ENCODE measurements at regions not wholly inside any gene's neighbourhood (a gene's known extent, or its start where the extent isn't known, plus 50 kb on each side); places are given as distances from the start of the nearest gene placed in this dataset.

GRCh38 chr22:49350441-49351121 is 477.1 kb downstream of the BRD1 start:
- 75% methylated on average over 14 of the region's 18 CpGs for WGBS (ENCODE audit: insufficient coverage)
- H3K9ac ChIP-seq (ENCODE audit: low read length) = no peak overlapping the region
- no peak for ATAC-seq (ENCODE audit: low read depth)

More at GRCh38 chr22:49350441-49351121, 477.1 kb downstream of the BRD1 start:
- H3K4me1 ChIP-seq (ENCODE audit: control insufficient read depth in 2 of 2, insufficient read depth in 2 of 2, low read length in 2 of 2) = no peaks in the 10 kb centered on the region
- peaks cover 0 to 6% (median 0%) of the 10 kb centered on the region in 3 donors for H3K9me3 ChIP-seq (ENCODE audit: control extremely low read depth in 1 of 3, control insufficient read depth in 2 of 3, insufficient read depth in 1 of 3, low read length in 2 of 3)
- peaks cover 0 to 6% (median 0%) of the 10 kb centered on the region in 4 experiments for H3K27me3 ChIP-seq (replicated peaks in 1 of 4; ENCODE audit: control extremely low read depth in 1 of 4, control insufficient read depth in 3 of 4, insufficient read depth in 4 of 4, low read length in 3 of 4)
- H3K27ac ChIP-seq (ENCODE audit: low read length in 2 of 2) = no peak overlapping the region
- ChIA-PET POLR2A (no interaction called here), CTCF (no interaction called here)
- no peaks in the 10 kb centered on the region for H3K79me2 ChIP-seq (ENCODE audit: control insufficient read depth, insufficient read depth, low read length)
- no peak overlapping the region for H3K27ac Mint-ChIP-seq
- no peaks in the 10 kb centered on the region for H3K9me3 Mint-ChIP-seq (ENCODE audit: insufficient read depth)
- no peaks in the 10 kb centered on the region for H4K20me1 ChIP-seq (ENCODE audit: control insufficient read depth, insufficient read depth, low read length, poor library complexity, severe bottlenecking)
- no peak overlapping the region for H3K4me2 ChIP-seq (replicated peaks; ENCODE audit: low read depth, low read length, poor library complexity, severe bottlenecking)
- no peak overlapping the region for H3K4me3 ChIP-seq (ENCODE audit: control extremely low read depth in 1 of 5, extremely low read depth in 1 of 5, insufficient read depth in 1 of 5, low read depth in 2 of 5, low read length in 4 of 5)
- H2AFZ ChIP-seq (ENCODE audit: insufficient read depth, low read depth, low read length, poor library complexity, severe bottlenecking) = no peak overlapping the region
- no peaks in the 10 kb centered on the region for H3K4me1 Mint-ChIP-seq
- H3K27me3 Mint-ChIP-seq = peaks cover 4% of the 10 kb centered on the region
- TF ChIP-seq CTCF (IDR thresholded peaks at IDR 0.05) = no peak
- TF ChIP-seq EZH2 (IDR thresholded peaks at IDR 0.05; ENCODE audit: borderline replicate concordance, insufficient read depth, low read depth, low read length, poor library complexity, severe bottlenecking) = no peak
- H3K36me3 ChIP-seq (replicated peaks in 1 of 2; ENCODE audit: control extremely low read depth in 1 of 2, control insufficient read depth in 1 of 2, extremely low read depth in 1 of 2, insufficient read depth in 2 of 2, low read length in 1 of 2) = no peaks in the 10 kb centered on the region
- no peak overlapping the region for H3K4me3 Mint-ChIP-seq
- intact Hi-C loops (cut with micrococcal nuclease) = no loop called here
- DNase-seq = no peak
